HG03521 (cell line): ENCODE measurements at regions not wholly inside any gene's neighbourhood (a gene's known extent, or its start where the extent isn't known, plus 50 kb on each side); places are given as distances from the start of the nearest gene placed in this dataset.
"Not testable (repeated sequence)": the region's sequence is repeated elsewhere in the genome, so short reads cannot be mapped to it uniquely, and the experiment has no call there.

Experiments
- ATAC-seq: cut with Tn5 transposase; IDR thresholded peaks from one replicate; pipeline ENCODE4 v1.9.1; 2021; ENCODE audit warnings: mild to moderate bottlenecking, moderate library complexity; ENCODE audit not compliant: unreplicated experiment

DNA sequence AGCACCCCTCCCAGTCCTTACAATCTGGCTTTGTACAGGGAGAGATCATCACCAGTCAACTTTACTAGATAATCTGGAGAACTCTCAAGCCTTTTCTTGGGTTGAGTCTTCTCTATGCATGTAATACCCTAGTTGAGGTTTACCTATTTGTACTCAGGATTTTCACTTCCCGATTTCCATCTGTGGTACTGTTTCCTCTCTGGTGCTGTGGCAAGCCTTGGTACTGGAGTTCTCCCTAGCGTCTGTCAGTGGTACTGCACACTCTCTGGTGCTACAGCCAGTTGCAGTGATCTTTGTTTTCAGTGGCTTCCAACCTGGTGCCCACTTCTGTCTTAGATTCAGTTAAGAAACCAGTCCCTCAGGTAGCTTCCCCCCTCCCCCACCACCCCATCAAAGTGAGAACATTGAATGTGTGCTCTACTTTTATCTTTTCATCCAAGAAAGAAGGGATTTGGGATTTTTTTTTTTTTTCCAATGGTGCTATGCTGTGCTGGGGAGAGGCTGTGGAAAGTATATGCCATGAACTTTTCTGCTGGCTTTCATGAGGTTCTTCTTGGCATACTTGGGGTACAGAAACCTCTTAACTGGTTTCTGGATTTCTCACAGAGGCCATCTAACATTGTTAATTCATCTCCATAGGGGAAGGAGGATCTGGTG, 69.4 kb upstream of the EVL start:
- ATAC-seq, result peak; percentile 98

- ATAC-seq, result no peak
Observed at GRCh38 chr14:99996951-99997571, 68.2 kb upstream of the EVL start.

DNA sequence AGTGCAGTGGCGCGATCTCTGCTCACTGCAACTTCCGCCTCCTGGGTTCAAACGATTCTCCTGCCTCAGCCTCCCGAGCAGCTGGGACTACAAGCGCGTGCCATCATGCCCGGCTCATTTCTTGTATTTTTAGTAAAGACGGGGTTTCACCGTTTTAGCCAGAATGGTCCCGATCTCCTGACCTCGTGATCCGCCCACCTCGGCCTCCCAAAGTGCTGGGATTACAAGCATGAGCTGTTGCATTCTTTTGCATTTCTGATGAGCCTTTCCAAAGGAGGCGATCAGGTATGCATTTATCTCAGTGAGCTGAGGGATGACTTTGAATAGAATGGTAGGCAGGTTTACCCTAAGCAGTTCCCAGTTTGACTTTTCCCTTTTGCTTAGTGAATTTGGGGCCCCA, 64.8 kb upstream of the EVL start:
- ATAC-seq, result not testable (repeated sequence)

DNA sequence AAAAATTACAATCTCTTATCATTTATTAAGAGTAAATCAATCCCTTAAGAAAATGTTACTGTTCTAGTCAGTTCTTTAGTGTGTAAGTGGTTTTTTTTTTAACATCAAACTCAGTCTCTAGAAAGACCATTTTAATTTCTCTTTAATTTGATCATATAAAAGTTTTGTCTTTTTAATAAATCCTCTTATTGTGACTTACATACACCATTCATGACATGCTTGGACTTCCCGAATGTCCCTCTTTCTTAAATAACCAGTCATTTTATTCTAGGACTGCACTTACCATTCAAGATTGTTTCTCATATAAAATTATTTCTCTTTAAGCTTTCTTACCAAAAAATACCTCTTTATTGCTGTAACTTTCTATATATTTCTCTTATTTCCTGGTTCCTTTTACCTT, 60.8 kb upstream of the EVL start:
- ATAC-seq, result no peak

DNA sequence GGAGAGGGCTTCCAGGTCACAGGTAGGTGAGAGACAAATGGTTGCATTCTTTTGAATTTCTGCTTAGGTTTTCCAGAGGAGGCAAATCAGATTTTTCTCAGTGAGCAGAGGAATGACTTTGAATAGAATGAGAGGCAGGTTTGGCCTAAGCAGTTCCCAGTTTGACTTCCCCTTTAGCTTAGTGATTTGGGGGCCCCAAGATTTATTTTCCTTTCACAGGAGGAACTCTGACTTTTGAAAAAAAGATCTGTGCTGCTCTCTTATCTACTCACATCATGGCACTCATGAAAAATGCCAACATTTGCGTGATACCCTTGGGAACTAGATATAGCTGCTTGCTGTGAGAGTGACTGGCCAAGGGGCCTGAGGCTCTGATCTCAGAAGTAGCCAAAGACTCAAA, 58.0 kb upstream of the EVL start:
- no peak for ATAC-seq

DNA sequence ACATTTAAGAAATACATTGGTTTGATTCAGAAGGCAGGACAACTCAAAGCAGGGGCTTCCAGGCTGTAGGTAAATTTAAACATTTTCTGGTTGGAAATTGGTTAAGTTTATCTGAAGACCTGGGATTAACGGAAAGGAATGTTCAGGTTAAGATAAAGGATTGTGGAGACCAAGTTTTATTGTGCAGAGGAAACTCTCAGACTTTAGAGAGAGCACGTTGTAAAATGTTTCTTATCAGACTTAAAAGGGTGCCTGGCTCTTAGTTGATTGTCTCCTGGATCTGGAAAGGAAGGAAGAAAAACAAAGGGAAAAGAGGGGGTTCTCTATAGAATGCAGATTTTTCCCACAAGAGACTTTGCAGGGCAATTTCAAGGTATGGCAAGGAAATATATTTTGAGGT, 55.4 kb upstream of the EVL start:
- ATAC-seq, result not testable (repeated sequence)

GRCh38 chr14:100010679-100011078, 54.5 kb upstream of the EVL start:
- no peak for ATAC-seq

GRCh38 chr14:100011628-100012325, 53.4 kb upstream of the EVL start:
- no peak for ATAC-seq

DNA sequence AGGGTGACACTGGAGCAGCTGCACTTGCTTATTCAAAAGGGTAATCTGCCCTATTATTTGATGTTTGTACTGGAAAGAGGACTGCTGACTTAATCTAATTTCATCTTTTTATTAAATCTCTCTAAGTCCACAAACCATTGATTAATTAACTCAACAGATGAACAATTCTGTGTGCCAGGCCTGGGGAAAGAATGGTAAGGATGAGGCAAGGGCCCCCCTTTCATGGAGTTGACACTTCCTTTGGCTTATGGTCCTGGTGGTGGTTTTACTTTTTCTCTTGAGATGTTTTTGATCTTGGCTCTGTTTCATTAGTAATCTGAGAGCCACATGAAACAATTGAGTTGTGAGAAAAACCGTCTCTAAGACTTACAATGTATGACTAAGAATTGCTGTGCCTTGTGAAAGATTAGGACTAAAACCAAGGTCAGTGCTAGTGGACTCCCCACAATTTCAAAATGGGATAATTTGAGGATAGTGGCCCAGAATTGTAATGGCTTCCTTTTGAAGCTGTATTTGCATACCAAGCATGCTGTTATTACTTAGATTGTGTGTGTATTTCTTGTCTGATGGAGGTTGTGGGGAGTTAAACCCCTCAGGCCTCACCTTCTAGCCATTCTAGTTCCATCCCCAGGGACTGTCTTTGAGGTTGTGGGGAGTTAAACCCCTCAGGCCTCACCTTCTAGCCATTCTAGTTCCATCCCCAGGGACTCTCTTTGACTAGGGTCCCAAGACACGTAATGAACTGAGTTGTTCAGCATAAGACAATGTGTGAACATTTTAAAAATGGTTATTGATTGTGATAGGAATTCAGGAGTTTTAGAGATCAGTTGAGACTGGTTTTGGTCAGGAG, 52.5 kb upstream of the EVL start:
- ATAC-seq, result no peak

DNA sequence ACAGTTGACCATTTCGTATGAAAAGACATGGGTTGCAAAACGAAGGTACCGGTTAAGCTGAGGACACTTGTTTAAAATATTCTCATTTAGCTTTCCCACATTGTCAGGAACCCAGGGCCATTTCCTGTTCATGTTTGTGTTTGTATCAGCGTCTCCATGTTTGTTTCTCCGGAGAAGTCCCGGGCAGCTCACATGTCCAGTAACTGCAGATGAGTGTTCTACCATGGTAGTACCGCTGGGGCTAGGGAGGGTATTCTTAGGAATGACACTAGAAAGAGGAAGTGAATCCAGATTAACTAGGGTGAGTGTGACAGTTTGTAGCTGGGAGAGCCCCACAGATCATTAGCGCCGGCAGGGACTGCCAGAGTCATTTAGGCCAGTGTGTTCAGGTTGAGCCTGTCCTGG, 50.0 kb upstream of the EVL start:
- ATAC-seq, result no peak
